ENCODE measurements at regions not wholly inside any gene's neighbourhood (a gene's known extent, or its start where the extent isn't known, plus 50 kb on each side); places are given as distances from the start of the nearest gene placed in this dataset.

DNA sequence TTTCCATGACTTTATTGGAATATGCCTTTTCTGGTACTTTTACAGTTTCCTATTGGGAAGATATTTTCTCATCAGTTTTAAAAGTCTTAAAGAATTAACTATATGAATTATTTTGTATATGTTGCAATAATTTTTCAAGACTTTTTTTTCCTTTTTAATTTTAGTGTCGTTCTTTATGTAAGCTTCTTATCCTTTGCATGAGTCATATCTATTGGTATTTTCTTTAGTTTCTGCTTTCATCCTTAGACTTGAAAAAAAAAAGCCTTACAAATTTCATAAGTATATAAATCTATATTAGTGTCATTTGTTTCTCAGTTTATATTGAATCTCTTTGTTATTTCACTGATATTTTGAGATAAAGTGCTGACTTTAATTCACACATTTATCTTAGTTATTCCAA is 94.9 kb downstream of the DSEL start:
- Histone ChIP-seq H3K4me2 (ENCODE audit: low read depth, low read length) (no peak overlapping the region), H3K4me1 (ENCODE audit: low read length) (no peaks in the 10 kb centered on the region), H3K9me3 (replicated peaks; ENCODE audit: insufficient read depth, low read length) (no peaks in the 10 kb centered on the region), H3K9ac (ENCODE audit: low read length) (no peak overlapping the region), H3K36me3 (replicated peaks; ENCODE audit: insufficient read depth, low read length) (no peaks in the 10 kb centered on the region), H3K79me2 (ENCODE audit: low read length) (no peaks in the 10 kb centered on the region), H3K27me3 (replicated peaks; ENCODE audit: insufficient read depth, low read length) (no peaks in the 10 kb centered on the region), H3K9me2 (replicated peaks; ENCODE audit: insufficient read depth, low read length) (no peaks in the 10 kb centered on the region), H4K20me1 (ENCODE audit: insufficient read depth, low read length) (no peaks in the 10 kb centered on the region), H2AFZ (ENCODE audit: low read length) (no peak overlapping the region), H3K4me3 (ENCODE audit: low read length) (no peak overlapping the region), H3K27ac (ENCODE audit: low read length) (no peak overlapping the region), H3F3A (ENCODE audit: insufficient read depth, low read length) (no peaks in the 10 kb centered on the region)
- no peak for DNase-seq
- TF ChIP-seq EZH2 (optimal IDR thresholded peaks at IDR 0.05; ENCODE audit: low read depth, low read length) (no peak), EZH2phosphoT487 (IDR thresholded peaks at IDR 0.05; ENCODE audit: low read length) (no peak)
- TF ChIP-seq, protein P1, sequence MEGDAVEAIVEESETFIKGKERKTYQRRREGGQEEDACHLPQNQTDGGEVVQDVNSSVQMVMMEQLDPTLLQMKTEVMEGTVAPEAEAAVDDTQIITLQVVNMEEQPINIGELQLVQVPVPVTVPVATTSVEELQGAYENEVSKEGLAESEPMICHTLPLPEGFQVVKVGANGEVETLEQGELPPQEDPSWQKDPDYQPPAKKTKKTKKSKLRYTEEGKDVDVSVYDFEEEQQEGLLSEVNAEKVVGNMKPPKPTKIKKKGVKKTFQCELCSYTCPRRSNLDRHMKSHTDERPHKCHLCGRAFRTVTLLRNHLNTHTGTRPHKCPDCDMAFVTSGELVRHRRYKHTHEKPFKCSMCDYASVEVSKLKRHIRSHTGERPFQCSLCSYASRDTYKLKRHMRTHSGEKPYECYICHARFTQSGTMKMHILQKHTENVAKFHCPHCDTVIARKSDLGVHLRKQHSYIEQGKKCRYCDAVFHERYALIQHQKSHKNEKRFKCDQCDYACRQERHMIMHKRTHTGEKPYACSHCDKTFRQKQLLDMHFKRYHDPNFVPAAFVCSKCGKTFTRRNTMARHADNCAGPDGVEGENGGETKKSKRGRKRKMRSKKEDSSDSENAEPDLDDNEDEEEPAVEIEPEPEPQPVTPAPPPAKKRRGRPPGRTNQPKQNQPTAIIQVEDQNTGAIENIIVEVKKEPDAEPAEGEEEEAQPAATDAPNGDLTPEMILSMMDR (IDR thresholded peaks at IDR 0.05; ENCODE audit: low read length): no peak

- peak overlapping the region; percentile 75 for H2AFZ ChIP-seq (ENCODE audit: low read length)
- no peaks in the 10 kb centered on the region for H3K79me2 ChIP-seq (ENCODE audit: low read length)
- TF ChIP-seq EZH2phosphoT487 (IDR thresholded peaks at IDR 0.05; ENCODE audit: low read length) (no peak), EZH2 (optimal IDR thresholded peaks at IDR 0.05; ENCODE audit: low read depth, low read length) (no peak)
- TF ChIP-seq, protein P1 (IDR thresholded peaks at IDR 0.05; ENCODE audit: low read length): no peak
- peak; percentile 81 for DNase-seq
- peak overlapping the region; percentile 48 for H3K4me3 ChIP-seq (ENCODE audit: low read length)
- H3K4me2 ChIP-seq (ENCODE audit: low read depth, low read length): peak overlapping the region; percentile 83
- H4K20me1 ChIP-seq (ENCODE audit: insufficient read depth, low read length): no peaks in the 10 kb centered on the region
- no peaks in the 10 kb centered on the region for H3K4me1 ChIP-seq (ENCODE audit: low read length)
- H3K36me3 ChIP-seq (replicated peaks; ENCODE audit: insufficient read depth, low read length): no peaks in the 10 kb centered on the region
- H3K27me3 ChIP-seq (replicated peaks; ENCODE audit: insufficient read depth, low read length): no peaks in the 10 kb centered on the region
- H3K9me3 ChIP-seq (replicated peaks; ENCODE audit: insufficient read depth, low read length): no peaks in the 10 kb centered on the region
- H3K9ac ChIP-seq (ENCODE audit: low read length): peak overlapping the region; percentile 24; the same call in 1 of the 2 replicates
- H3F3A ChIP-seq (ENCODE audit: insufficient read depth, low read length): no peaks in the 10 kb centered on the region
- H3K9me2 ChIP-seq (replicated peaks; ENCODE audit: insufficient read depth, low read length): no peaks in the 10 kb centered on the region
- peak overlapping the region; percentile 19; the same call in 1 of the 2 replicates for H3K27ac ChIP-seq (ENCODE audit: low read length)
Measured at GRCh38 chr18:67417864-67418523, 98.5 kb downstream of the DSEL start.

GRCh38 chr18:67411116-67411515 is 105.4 kb downstream of the DSEL start:
- no peaks in the 10 kb centered on the region for H3K79me2 ChIP-seq (ENCODE audit: low read length)
- no peak overlapping the region for H3K27ac ChIP-seq (ENCODE audit: low read length)
- no peaks in the 10 kb centered on the region for H3K9me2 ChIP-seq (replicated peaks; ENCODE audit: insufficient read depth, low read length)
- no peaks in the 10 kb centered on the region for H3F3A ChIP-seq (ENCODE audit: insufficient read depth, low read length)
- no peak overlapping the region for H3K4me2 ChIP-seq (ENCODE audit: low read depth, low read length)
- H3K27me3 ChIP-seq (replicated peaks; ENCODE audit: insufficient read depth, low read length): no peaks in the 10 kb centered on the region
- H2AFZ ChIP-seq (ENCODE audit: low read length): no peak overlapping the region
- no peak overlapping the region for H3K9ac ChIP-seq (ENCODE audit: low read length)
- TF ChIP-seq, protein P1 (IDR thresholded peaks at IDR 0.05; ENCODE audit: low read length): no peak
- TF ChIP-seq EZH2 (optimal IDR thresholded peaks at IDR 0.05; ENCODE audit: low read depth, low read length): no peak
- TF ChIP-seq EZH2phosphoT487 (IDR thresholded peaks at IDR 0.05; ENCODE audit: low read length): no peak
- no peak for DNase-seq
- no peaks in the 10 kb centered on the region for H3K36me3 ChIP-seq (replicated peaks; ENCODE audit: insufficient read depth, low read length)
- H4K20me1 ChIP-seq (ENCODE audit: insufficient read depth, low read length): no peaks in the 10 kb centered on the region
- H3K9me3 ChIP-seq (replicated peaks; ENCODE audit: insufficient read depth, low read length): no peaks in the 10 kb centered on the region
- H3K4me1 ChIP-seq (ENCODE audit: low read length): no peaks in the 10 kb centered on the region
- no peak overlapping the region for H3K4me3 ChIP-seq (ENCODE audit: low read length)
